Gastrocnemius medialis (tissue), 4 donors: ENCODE measurements at regions not wholly inside any gene's neighbourhood (a gene's known extent, or its start where the extent isn't known, plus 50 kb on each side); places are given as distances from the start of the nearest gene placed in this dataset.

ENCODE experiments used
- ATAC-seq, 2 donors: fragments of 150-250 bp; one replicate each; pipeline ENCODE4 v1.9.1; 2016
- DNase-seq, 2 donors: peaks; one replicate each; pipeline ENCODE4 v3.0.0-alpha.2; 2019
- H3K27ac ChIP-seq, 4 donors: fragments of 200-600 bp; sonication (generic); 1 replicate in 1 of 4; 2 replicates in 3 of 4; pipeline ENCODE4 v1.5.1; 2016 to 2018; ENCODE audit warnings: mild to moderate bottlenecking in 2 of 4, moderate library complexity in 1 of 4
- H3K27me3 ChIP-seq, 3 donors: fragments of 200-600 bp; sonication (generic) in 2 of 3; 1 replicate in 1 of 3; 2 replicates in 2 of 3; pipeline versions ENCODE4 v1.5.1 to v1.6.0; 2016 to 2019; ENCODE audit warnings: mild to moderate bottlenecking in 1 of 3, moderate library complexity in 1 of 3
- H3K36me3 ChIP-seq, 2 donors: fragments of 200-600 bp; sonication (generic) in 1 of 2; one replicate each; pipeline ENCODE4 v1.5.1; 2017 to 2018
- H3K4me1 ChIP-seq, 2 donors: fragments of 200-600 bp; sonication (generic) in 1 of 2; one replicate each; pipeline ENCODE4 v1.5.1; 2016 to 2017; ENCODE audit warnings: mild to moderate bottlenecking in 2 of 2
- H3K4me3 ChIP-seq, 4 donors: fragments of 200-600 bp; sonication (generic) in 3 of 4; 1 replicate in 1 of 4; 2 replicates in 3 of 4; pipeline ENCODE4 v1.5.1; 2016 to 2019; ENCODE audit warnings: mild to moderate bottlenecking in 2 of 4
- H3K9me3 ChIP-seq, 3 donors: fragments of 200-600 bp; sonication (generic) in 2 of 3; 1 replicate in 1 of 3; 2 replicates in 2 of 3; pipeline ENCODE4 v1.5.1; 2016 to 2019
- CTCF ChIP-seq, 5 experiments: fragments of 450-650 bp in 3 of 5; fragments of 200-600 bp in 2 of 5; sonication (generic) in 2 of 5; IDR thresholded peaks in 4 of 5; conservative IDR thresholded peaks in 1 of 5; 1 replicate in 4 of 5; 2 replicates in 1 of 5; pipeline ENCODE4 v1.5.1; 2016 to 2019; ENCODE audit warnings: antibody characterized with exemption in 5 of 5, mild to moderate bottlenecking in 3 of 5, moderate library complexity in 3 of 5
- POLR2A ChIP-seq, 2 donors: fragments of 450-650 bp; IDR thresholded peaks; one replicate each; pipeline ENCODE4 v1.6.1; 2017; ENCODE audit warnings: antibody characterized with exemption in 2 of 2, mild to moderate bottlenecking in 2 of 2, moderate library complexity in 2 of 2
- in situ Hi-C, 4 donors: fragments of 200-750 bp; cut with MboI; loops; one replicate each; pipeline versions ENCODE4 v1.15.0 to v1.8.0; 2017; ENCODE audit warnings: low sequenced_read_pairs in 4 of 4
- intact Hi-C: fragments of 100-400 bp; cut with DNase I; formaldehyde crosslinking; loops from one replicate; pipeline ENCODE4 v1.15.1; 2023; ENCODE audit warnings: low total_unique reads

- no peak for TF ChIP-seq CTCF (IDR thresholded peaks at IDR 0.05 in 4 of 5, conservative IDR thresholded peaks at IDR 0.05 in 1 of 5)
- TF ChIP-seq POLR2A (IDR thresholded peaks at IDR 0.05) = no peak
- H3K4me3 ChIP-seq = no peak overlapping the region
These were observed 525.6 kb downstream of the EPHA7 start for GRCh38 chr6:92893741-92894140.

GRCh38 chr6:92892626-92893170 is 526.7 kb downstream of the EPHA7 start:
- TF ChIP-seq POLR2A (IDR thresholded peaks at IDR 0.05) (no peak), CTCF (IDR thresholded peaks at IDR 0.05 in 4 of 5, conservative IDR thresholded peaks at IDR 0.05 in 1 of 5) (no peak)

More at GRCh38 chr6:92893741-92894140, 525.6 kb downstream of the EPHA7 start:
- Histone ChIP-seq H3K27me3 (no peaks in the 10 kb centered on the region), H3K27ac (no peak overlapping the region), H3K36me3 (no peaks in the 10 kb centered on the region), H3K4me1 (no peaks in the 10 kb centered on the region), H3K9me3 (no peaks in the 10 kb centered on the region)
- ATAC-seq (no peak), DNase-seq (no peak)
- in situ Hi-C loops = no loop called here
- intact Hi-C loops = no loop called here

GRCh38 chr6:92888316-92888715 is 531.0 kb downstream of the EPHA7 start:
- H3K27me3 ChIP-seq = no peaks in the 10 kb centered on the region
- no peak overlapping the region for H3K27ac ChIP-seq
- H3K36me3 ChIP-seq = no peaks in the 10 kb centered on the region
- H3K9me3 ChIP-seq = no peaks in the 10 kb centered on the region
- no peak for ATAC-seq
- H3K4me1 ChIP-seq = no peaks in the 10 kb centered on the region
- in situ Hi-C loops = no loop called here
- H3K4me3 ChIP-seq = no peak overlapping the region
- TF ChIP-seq CTCF (IDR thresholded peaks at IDR 0.05 in 4 of 5, conservative IDR thresholded peaks at IDR 0.05 in 1 of 5) (no peak), POLR2A (IDR thresholded peaks at IDR 0.05) (no peak)
- intact Hi-C loops = no loop called here
- DNase-seq = no peak

More at GRCh38 chr6:92892626-92893170, 526.7 kb downstream of the EPHA7 start:
- no peak for DNase-seq
- Histone ChIP-seq H3K36me3 (no peaks in the 10 kb centered on the region), H3K27ac (no peak overlapping the region), H3K4me1 (no peaks in the 10 kb centered on the region), H3K27me3 (no peaks in the 10 kb centered on the region), H3K9me3 (no peaks in the 10 kb centered on the region), H3K4me3 (no peak overlapping the region)
- ATAC-seq = no peak
- intact Hi-C loops (no loop called here), in situ Hi-C loops (no loop called here)

GRCh38 chr6:92887871-92888270 is 531.5 kb downstream of the EPHA7 start:
- in situ Hi-C loops (no loop called here), intact Hi-C loops (no loop called here)
- no peak for TF ChIP-seq POLR2A (IDR thresholded peaks at IDR 0.05)
- TF ChIP-seq CTCF (IDR thresholded peaks at IDR 0.05 in 4 of 5, conservative IDR thresholded peaks at IDR 0.05 in 1 of 5) = no peak
- Histone ChIP-seq H3K4me1 (no peaks in the 10 kb centered on the region), H3K27ac (no peak overlapping the region), H3K9me3 (no peaks in the 10 kb centered on the region), H3K4me3 (no peak overlapping the region), H3K27me3 (no peaks in the 10 kb centered on the region), H3K36me3 (no peaks in the 10 kb centered on the region)
- ATAC-seq (no peak), DNase-seq (no peak)

GRCh38 chr6:92879526-92879925 is 539.8 kb downstream of the EPHA7 start:
- Histone ChIP-seq H3K4me3 (no peak overlapping the region), H3K4me1 (no peaks in the 10 kb centered on the region), H3K27ac (no peak overlapping the region), H3K9me3 (no peaks in the 10 kb centered on the region), H3K36me3 (no peaks in the 10 kb centered on the region), H3K27me3 (no peaks in the 10 kb centered on the region)
- intact Hi-C loops (no loop called here), in situ Hi-C loops (no loop called here)
- ATAC-seq = no peak
- no peak for DNase-seq
- TF ChIP-seq POLR2A (IDR thresholded peaks at IDR 0.05) (no peak), CTCF (IDR thresholded peaks at IDR 0.05 in 4 of 5, conservative IDR thresholded peaks at IDR 0.05 in 1 of 5) (no peak)
